PC-9 (cell line): ENCODE measurements at regions not wholly inside any gene's neighbourhood (a gene's known extent, or its start where the extent isn't known, plus 50 kb on each side); places are given as distances from the start of the nearest gene placed in this dataset.

Experiments
- CTCF ChIP-seq: fragments of 200-600 bp; sonication (generic); conservative IDR thresholded peaks from 2 replicates; pipeline ENCODE4 v1.6.1; 2017; ENCODE audit warnings: mixed run types, antibody characterized with exemption, mild to moderate bottlenecking, moderate library complexity
- EZH2 ChIP-seq: fragments of 200-600 bp; sonication (generic); IDR thresholded peaks from 2 replicates; pipeline ENCODE4 v1.8.0; 2017; ENCODE audit warnings: antibody characterized with exemption, low read depth

- TF ChIP-seq CTCF (no peak), EZH2 (no peak)
These were observed 410.3 kb downstream of the FOXG1 start for GRCh38 chr14:29176876-29177275.
